GM20431 (cell line): ENCODE measurements at regions not wholly inside any gene's neighbourhood (a gene's known extent, or its start where the extent isn't known, plus 50 kb on each side); places are given as distances from the start of the nearest gene placed in this dataset.

Experiments
- in situ Hi-C: fragments of 300-500 bp; cut with MseI, MboI; formaldehyde crosslinking; loops from one replicate; pipeline ENCODE4 v1.15.0; 2020; ENCODE audit warnings: low sequenced_read_pairs; ENCODE audit not compliant: unreplicated experiment

- in situ Hi-C loops: loop anchor here (25.0 kb wide), 2 partner anchors 232 to 657 kb away; no protein-coding TSS in a partner anchor
These were observed 356.7 kb downstream of the SNAPC1 start for GRCh38 chr14:62118871-62119270.

GRCh38 chr14:62123961-62124360 is 361.7 kb downstream of the SNAPC1 start:
- in situ Hi-C loops: loop anchor here (25.0 kb wide), 2 partner anchors 237 to 662 kb away; no protein-coding TSS in a partner anchor

GRCh38 chr14:62125793-62126192 is 363.6 kb downstream of the SNAPC1 start:
- in situ Hi-C loops: no loop called here

GRCh38 chr14:62126879-62127478 is 364.8 kb downstream of the SNAPC1 start:
- in situ Hi-C loops: no loop called here

GRCh38 chr14:62130441-62130840 is 368.2 kb downstream of the SNAPC1 start:
- in situ Hi-C loops: no loop called here

- in situ Hi-C loops: no loop called here
These were observed 371.7 kb downstream of the SNAPC1 start for GRCh38 chr14:62133776-62134550.

- in situ Hi-C loops: no loop called here
These were observed 376.4 kb downstream of the SNAPC1 start for GRCh38 chr14:62138593-62138992.

GRCh38 chr14:62141139-62141538 is 378.9 kb downstream of the SNAPC1 start:
- in situ Hi-C loops: no loop called here

GRCh38 chr14:62143245-62143644 is 381.0 kb downstream of the SNAPC1 start:
- in situ Hi-C loops: no loop called here

GRCh38 chr14:62144863-62145262 is 382.6 kb downstream of the SNAPC1 start:
- in situ Hi-C loops: no loop called here

GRCh38 chr14:62146030-62146429 is 383.8 kb downstream of the SNAPC1 start:
- in situ Hi-C loops: no loop called here

GRCh38 chr14:62156052-62156451 is 393.8 kb downstream of the SNAPC1 start:
- in situ Hi-C loops: no loop called here

- in situ Hi-C loops: no loop called here
These were observed 396.6 kb downstream of the SNAPC1 start for GRCh38 chr14:62158779-62159178.

- in situ Hi-C loops: no loop called here
These were observed 397.1 kb downstream of the SNAPC1 start for GRCh38 chr14:62159314-62159713.

GRCh38 chr14:62162998-62163589 is 400.9 kb downstream of the SNAPC1 start:
- in situ Hi-C loops: no loop called here

- in situ Hi-C loops: no loop called here
These were observed 406.4 kb downstream of the SNAPC1 start for GRCh38 chr14:62168564-62169155.

- in situ Hi-C loops: loop anchor here (25.0 kb wide), 1 partner anchor 1108 kb away; no protein-coding TSS in a partner anchor
These were observed 417.3 kb downstream of the SNAPC1 start for GRCh38 chr14:62179367-62180018.

GRCh38 chr14:62181591-62181990 is 419.4 kb downstream of the SNAPC1 start:
- in situ Hi-C loops: loop anchor here (25.0 kb wide), 1 partner anchor 1106 kb away; no protein-coding TSS in a partner anchor

GRCh38 chr14:62185078-62185477 is 422.9 kb downstream of the SNAPC1 start:
- in situ Hi-C loops: loop anchor here (25.0 kb wide), 1 partner anchor 1102 kb away; no protein-coding TSS in a partner anchor

- in situ Hi-C loops: loop anchor here (25.0 kb wide), 1 partner anchor 1100 kb away; no protein-coding TSS in a partner anchor
These were observed 425.0 kb downstream of the SNAPC1 start for GRCh38 chr14:62187265-62187664.
